ENCODE measurements at regions not wholly inside any gene's neighbourhood (a gene's known extent, or its start where the extent isn't known, plus 50 kb on each side); places are given as distances from the start of the nearest gene placed in this dataset.

GRCh38 chr1:116277840-116278540, 95.1 kb upstream of the ATP1A1 start:
- DNase-seq (ENCODE audit: low spot score): no peak
- in situ Hi-C loops (cut with MboI; ENCODE audit: low pct_unique_long_range_greater_than_20kb, low sequenced_read_pairs, unreplicated experiment): no loop called here
- no peak for TF ChIP-seq CTCF (IDR thresholded peaks at IDR 0.05; ENCODE audit: extremely low read depth, insufficient read depth, missing control alignments)

- no peak for TF ChIP-seq CTCF (IDR thresholded peaks at IDR 0.05; ENCODE audit: extremely low read depth, insufficient read depth, missing control alignments)
- DNase-seq (ENCODE audit: low spot score): no peak
- in situ Hi-C loops (cut with MboI; ENCODE audit: low pct_unique_long_range_greater_than_20kb, low sequenced_read_pairs, unreplicated experiment): no loop called here
Observed at GRCh38 chr1:116278541-116278866, 94.5 kb upstream of the ATP1A1 start.

- no peak for DNase-seq (ENCODE audit: low spot score)
- in situ Hi-C loops (cut with MboI; ENCODE audit: low pct_unique_long_range_greater_than_20kb, low sequenced_read_pairs, unreplicated experiment): no loop called here
- no peak for TF ChIP-seq CTCF (IDR thresholded peaks at IDR 0.05; ENCODE audit: extremely low read depth, insufficient read depth, missing control alignments)
Observed at GRCh38 chr1:116279715-116280114, 93.3 kb upstream of the ATP1A1 start.

- in situ Hi-C loops (cut with MboI; ENCODE audit: low pct_unique_long_range_greater_than_20kb, low sequenced_read_pairs, unreplicated experiment): no loop called here
- no peak for TF ChIP-seq CTCF (IDR thresholded peaks at IDR 0.05; ENCODE audit: extremely low read depth, insufficient read depth, missing control alignments)
- DNase-seq (ENCODE audit: low spot score): no peak
Observed at GRCh38 chr1:116284819-116285390, 88.1 kb upstream of the ATP1A1 start.

- no peak for DNase-seq (ENCODE audit: low spot score)
Observed at GRCh38 chr1:116286541-116286971, 86.5 kb upstream of the ATP1A1 start.

More at GRCh38 chr1:116286541-116286971, 86.5 kb upstream of the ATP1A1 start:
- in situ Hi-C loops (cut with MboI; ENCODE audit: low pct_unique_long_range_greater_than_20kb, low sequenced_read_pairs, unreplicated experiment): no loop called here
- TF ChIP-seq CTCF (IDR thresholded peaks at IDR 0.05; ENCODE audit: extremely low read depth, insufficient read depth, missing control alignments): no peak
